Renal cortical epithelial cell (primary cell): ENCODE measurements at regions not wholly inside any gene's neighbourhood (a gene's known extent, or its start where the extent isn't known, plus 50 kb on each side); places are given as distances from the start of the nearest gene placed in this dataset.
A peak's percentile ranks its signal among the peaks of the same experiment; 100 is the strongest.
"Not testable (repeated sequence)": the region's sequence is repeated elsewhere in the genome, so short reads cannot be mapped to it uniquely, and the experiment has no call there.

Experiments
- DNase-seq: peaks from one replicate; pipeline ENCODE4 v3.0.0-alpha.2; 2011; ENCODE audit warnings: low read depth

DNA sequence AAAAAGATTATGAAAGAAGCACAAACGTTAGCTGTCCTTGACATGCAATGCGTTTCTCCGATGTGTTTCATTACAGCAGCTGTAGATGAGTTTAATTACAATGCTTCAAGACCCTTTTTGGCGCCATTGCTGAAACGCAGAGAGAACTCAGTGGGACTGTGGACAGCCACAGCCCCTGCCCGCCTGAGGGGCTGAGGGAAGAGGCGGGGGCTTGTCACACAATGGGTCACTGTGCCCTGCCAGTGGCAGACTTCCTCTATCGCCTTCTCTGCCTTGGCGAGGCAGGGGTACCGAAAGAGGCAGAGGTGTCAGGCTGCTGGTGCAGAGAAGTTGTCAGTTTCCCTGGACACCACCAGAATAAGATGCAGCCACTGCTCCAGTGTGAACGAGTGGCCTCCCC, 252.0 kb downstream of the NR2F2 start:
- no peak for DNase-seq

DNA sequence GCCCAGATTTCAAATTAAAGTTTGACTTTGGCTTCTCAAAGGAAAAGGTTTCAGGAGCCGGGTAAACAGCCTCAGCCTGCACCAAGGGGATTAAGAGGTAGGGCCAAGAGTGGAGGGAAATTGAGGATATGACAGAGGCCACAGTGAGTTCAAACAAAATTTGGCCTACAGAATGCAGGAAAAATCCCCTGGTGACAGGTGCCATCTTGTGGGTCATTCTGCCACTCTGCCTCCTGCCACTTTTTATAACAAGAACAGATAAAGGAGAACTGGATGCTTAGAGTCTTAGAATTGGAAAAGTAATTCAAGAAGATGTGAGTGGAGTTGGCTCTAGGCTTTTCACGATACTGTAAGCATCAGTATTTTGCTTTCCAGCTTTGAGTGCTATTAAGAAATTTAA, 253.2 kb downstream of the NR2F2 start:
- DNase-seq: peak; percentile 46

DNA sequence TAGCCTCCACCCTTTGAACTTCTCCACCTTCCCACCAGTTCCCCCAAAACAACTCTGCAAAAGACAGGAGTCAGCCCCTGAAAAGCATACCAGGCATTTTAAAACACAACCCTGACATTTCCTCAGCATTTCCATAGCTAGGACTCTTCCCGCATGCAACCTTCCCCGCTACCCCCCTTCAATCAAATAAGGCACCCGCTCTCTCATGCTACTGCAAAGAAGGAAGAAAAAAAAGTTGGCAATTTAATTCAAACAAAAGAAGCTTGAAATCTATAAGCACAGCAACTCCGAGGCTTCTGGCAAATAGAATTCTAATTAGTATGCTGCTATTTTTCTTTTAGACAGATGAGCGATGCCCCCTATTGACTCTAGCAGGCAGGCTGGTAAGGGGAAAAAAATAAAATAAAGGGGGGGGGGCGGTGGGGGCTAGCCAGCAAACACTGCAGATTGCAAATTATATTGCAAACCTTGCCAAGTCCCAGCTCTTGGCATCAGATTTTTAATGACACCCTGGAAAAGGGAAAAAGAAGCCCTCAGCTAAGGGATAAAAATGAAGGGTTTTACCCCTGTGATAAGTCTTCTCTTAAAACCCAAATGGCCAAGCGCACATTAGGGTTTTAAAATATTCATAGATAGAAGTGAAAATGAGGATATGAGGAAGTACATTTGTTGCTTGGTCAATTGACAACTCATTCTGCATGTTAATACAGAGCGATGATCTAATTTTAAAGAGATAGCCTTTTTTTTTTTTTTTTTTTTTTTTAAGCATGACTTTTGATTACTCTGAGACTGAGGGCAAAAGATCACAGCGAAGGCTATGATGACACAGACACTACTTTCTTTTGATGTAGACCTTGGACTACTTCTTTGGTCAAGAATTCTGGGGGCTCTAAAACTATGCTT, 255.2 kb downstream of the NR2F2 start:
- peak; percentile 43 for DNase-seq

DNA sequence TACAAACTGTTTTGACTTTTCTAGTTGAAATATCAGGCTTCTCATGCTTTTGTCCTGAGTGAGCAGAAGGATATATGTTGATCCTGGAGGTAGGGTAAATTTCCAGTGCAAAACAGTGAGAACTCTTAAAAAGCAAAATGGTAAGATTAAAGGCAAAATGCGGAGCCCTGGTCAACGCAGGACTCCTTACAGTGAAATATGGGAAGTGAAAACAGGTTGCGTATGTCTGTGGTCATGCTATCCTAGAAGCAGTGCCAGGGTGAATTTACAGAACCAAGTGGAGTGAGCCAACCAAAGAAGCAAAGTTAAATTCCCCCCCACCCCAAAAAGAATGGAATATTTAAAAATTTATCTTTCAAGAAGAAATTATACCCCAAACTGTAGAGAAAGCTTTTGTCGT, 256.4 kb downstream of the NR2F2 start:
- no peak for DNase-seq

DNA sequence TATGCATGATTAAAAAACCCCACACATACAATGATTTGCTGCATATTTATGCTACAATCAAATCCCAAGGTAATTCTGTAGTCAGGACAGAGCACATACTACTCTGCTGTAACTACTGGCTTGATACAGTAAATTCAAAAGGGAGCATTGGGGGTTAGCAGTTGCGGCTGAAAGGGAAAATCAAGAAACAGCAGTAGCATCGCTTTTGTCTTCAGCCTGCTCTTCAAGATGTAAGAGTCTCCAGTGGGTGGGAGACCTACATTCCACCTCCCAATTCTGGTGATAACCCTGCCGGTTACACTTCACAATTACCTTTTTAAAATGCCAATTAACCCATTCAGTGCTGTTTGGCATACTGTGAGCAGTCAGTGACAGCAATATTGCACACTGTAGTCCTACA, 259.4 kb downstream of the NR2F2 start:
- DNase-seq: no peak

DNA sequence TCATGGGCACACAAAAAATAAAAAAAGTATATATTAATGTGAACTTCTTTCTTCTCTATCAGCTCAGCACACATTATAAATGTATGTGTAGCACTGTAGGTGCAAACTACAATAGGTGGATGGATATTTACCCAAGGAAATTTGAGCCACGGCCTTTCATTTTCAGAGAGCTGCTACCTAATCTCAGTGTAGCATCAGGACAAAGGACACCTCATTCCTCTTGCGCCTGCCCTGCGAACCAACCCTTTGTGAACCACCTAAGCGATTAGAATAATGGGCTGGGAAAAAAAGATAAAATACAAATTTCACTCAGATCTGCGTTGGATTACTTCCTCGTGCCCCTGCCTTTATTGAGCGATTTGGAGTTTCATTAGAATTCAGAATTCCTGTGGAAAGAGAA, 263.2 kb downstream of the NR2F2 start:
- no peak for DNase-seq

DNA sequence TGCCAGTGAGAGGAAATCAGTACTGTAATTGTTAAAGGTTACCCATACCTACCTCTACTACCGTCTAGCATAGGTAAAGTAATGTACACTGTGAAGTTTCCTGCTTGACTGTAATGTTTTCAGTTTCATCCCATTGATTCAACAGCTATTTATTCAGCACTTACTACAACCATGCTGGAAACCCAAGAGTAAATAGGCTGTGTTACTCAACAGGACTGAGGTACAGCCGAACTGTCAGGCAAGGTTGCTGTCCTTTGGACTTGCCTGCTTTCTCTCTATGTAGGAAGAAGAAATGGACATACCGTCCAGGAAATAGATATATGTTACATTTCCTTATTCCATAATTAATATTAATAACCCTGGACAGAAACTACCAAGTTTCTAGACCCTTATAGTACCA, 265.5 kb downstream of the NR2F2 start:
- DNase-seq: no peak

DNA sequence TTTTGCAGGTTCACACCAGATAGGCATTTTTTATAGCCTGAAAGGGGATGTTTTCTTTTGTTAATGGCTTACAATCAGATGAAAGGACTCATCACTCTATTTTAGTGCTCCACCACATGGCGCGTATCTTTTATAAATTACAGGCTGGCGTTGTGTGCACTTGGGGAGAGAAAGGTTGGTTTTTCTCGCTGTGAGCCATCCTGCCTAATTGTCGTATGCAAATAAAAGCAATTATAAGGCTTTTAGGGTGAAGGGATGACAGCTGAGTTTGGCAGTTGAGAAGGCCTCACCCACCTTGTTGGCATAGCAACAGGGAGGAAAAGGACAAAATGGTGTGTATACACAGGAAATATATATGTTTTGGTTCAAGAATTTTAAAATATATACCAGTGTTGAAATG, 268.0 kb downstream of the NR2F2 start:
- no peak for DNase-seq

DNA sequence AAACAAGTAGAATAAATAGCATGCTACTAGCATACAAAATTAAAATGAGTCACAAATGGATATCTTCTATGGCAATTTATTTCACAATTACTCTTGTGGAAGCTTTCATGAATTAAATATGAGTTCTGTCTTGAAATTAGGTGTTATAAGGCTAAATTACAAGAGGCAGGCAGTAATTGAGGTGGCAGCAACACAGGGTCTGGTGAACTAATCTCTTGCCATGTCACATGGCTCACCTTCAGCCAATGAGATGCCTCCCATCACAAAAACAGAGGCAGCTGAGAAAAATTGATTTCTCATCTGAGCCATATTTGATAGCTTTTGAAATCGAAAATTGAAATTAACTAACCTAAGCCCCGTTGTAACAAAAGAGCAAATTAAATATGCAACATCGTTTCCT, 268.8 kb downstream of the NR2F2 start:
- no peak for DNase-seq

DNA sequence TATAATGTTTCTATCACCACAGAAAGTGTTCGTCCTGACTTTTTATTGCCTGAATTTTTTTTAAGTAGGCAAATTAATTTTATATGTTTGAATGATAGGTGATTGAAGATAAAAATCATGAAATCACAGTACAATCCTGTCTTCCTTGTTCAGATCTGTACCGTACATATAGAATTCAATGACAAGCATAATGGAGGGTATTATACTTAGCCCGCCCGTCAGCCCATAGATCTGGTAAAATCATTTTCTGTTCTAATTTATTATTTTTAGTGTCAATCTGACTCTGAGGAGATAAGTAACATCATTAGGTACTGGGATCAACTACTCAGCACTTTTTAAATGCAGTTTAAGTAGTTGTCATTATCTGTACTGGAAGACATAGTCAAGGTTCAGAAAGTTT, 269.9 kb downstream of the NR2F2 start:
- no peak for DNase-seq

DNA sequence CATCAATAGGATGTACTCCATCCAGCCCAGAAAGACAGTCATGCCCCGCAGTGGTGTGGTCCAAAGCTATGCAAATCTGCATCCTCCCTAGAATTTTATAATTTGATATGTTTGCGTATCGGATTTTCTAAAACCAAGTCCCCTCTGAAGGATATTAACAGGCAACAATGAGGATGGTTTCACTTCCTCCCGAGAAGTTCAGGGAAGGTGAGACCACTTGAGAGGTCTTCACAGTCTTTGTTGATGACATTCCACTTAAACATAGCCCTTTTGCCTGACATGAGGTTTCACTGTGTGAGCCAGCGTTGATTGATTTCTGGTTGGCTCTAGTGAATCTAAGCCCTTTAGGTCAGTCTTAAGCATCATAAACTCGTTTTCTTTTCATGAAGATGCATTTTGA, 276.1 kb downstream of the NR2F2 start:
- DNase-seq: no peak

DNA sequence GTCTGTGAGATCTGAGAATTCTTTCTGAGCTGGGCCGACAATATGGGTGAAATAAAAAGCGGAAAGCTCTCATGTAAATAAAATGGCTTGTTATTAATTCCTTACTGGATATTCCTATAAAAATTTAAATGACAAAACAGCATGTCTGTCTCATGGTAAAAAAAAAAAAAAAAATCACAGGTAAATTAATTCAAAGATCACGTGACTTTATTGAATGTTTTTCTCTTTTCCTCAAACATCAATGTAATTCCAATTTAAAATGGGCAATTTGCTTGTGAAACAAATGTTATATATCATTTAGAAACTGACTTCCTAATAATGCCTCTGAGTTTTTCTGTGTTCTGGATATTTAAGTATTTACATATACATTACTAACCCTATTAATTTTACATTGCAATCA, 280.3 kb downstream of the NR2F2 start:
- no peak for DNase-seq

DNA sequence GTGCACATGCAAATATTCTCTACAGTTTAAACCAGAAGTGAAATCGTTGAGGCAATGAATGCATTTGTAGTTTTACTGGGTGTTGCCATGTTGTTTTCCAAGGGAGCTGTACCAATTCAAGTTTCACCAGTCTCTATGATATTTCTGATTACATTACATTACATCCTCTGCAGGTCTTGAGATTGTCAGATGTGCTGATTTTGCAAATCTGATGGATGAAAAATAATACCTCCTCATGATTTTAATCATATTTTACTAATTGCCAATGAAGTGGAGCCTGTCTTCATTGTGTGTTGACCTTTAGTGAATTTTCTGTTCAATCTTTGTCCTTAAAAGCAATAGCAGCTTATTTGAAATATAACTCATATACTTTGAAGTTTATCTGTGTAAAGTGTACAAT, 282.4 kb downstream of the NR2F2 start:
- DNase-seq: no peak

DNA sequence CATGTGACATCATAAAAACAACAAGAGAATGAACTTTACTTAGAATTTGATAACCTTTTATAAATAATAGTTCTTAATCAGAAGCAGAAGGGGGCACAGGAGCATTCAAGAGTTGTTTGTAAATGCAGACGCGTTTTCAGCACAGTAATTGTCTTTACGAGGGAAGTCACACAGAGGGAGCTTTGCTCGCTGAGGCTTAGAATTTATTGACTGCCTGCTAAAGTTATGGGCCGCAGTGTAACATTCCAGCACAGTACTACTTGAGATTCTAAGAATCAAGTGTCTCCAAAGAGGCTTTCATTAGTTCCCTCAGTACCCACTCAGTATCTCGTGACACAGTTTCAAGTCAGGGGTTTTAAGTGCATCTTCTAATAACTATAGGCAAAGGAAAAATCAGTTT, 288.7 kb downstream of the NR2F2 start:
- no peak for DNase-seq

DNA sequence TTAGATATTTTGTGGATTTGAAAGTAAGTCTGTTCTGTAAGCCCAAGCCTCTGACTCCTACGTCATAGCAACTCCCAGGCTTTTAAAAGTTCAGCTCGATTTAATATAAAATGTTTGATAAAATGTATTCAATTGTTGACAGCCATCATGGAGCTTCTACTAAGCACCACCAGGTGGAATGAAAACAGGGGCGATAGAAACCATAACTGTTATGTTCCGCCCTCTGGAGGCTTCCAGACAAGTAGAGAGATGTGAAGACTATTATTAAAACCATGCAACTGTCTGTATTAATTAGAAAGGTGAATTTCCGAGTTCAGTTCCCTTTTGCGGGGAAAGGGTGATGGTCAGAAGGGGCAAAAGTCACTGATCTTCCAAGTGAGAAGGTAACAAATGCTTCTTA, 292.2 kb downstream of the NR2F2 start:
- DNase-seq: no peak

DNA sequence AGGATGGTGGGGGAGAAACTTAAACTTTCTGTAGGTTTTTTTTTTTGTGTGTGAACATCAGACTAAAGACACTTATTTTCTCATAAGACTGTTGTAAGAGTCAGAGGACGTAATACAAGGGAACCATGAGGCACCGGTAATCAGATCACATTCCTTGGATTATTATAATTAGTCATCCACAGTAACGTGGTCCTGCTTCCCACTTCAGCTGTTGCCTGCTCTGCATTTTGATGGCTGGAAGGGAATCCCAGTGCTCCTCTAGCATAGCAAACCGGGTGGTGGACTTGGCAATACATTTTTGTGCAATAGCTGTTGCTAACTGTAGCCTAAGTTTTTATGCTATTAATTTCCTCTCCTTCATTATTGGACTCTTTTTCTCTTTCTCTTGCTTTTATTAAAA, 294.8 kb downstream of the NR2F2 start:
- no peak for DNase-seq

DNA sequence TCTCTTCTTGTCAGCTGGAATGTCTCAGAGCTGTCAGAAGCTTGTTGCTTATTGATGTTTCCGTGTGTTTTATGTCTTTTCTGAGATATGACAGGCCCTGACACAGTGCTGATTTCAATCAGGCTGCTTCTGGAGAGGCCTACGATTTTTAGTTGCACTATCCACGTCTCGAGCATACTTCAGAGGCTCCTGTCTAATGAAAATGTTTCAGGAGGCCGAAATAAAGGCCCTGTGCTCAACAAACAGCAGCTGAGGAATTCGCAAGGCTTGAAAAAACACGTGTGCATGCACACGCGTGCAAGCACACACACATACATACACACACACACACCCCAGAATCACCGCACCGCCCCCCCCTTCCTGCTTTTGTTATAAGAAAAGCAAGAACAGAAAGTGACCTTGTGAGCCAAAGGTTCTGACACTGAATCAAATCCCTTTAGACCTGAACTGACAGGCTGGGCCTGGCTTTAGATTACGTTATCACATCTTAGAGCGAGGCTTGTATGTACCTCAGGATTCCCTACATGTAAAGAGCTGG, 296.6 kb downstream of the NR2F2 start:
- DNase-seq: no peak

DNA sequence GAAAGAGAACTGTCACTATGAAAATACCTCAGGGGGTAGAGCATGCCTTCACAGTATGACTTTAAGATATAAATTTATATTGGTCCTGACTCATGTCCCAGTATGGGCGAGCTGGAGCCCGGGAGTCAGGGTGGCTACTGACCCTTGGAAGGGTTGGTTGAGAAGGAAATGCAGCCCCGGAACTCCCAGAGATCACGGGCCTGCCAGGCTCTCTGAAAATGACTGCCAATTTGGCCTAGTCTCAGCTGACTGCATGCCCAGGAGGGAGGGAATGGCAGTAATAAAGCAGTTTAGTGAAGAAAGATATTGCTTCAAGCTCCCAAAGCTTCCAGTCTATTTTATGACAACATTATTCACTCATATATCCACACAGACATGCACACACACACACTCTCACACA, 299.0 kb downstream of the NR2F2 start:
- peak; percentile 39 for DNase-seq

DNA sequence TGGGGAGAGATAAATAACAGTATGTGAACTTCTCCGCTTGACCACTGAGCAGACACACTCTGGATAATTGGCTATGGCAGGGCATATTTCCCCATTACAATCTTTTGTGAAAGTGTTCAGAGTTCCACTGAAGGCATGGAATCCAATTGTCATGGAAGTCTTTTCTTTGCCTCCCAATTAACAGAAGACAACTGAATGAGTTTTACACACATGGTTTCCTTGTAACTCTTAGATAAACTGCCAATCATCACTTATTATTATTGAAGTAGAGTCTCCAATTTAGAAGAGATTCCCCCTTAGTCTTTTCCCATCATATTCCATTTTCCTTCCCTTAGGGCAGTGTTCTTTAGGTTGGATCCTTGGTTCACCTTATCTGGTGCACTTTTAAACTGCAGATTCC, 308.3 kb downstream of the NR2F2 start:
- no peak for DNase-seq

DNA sequence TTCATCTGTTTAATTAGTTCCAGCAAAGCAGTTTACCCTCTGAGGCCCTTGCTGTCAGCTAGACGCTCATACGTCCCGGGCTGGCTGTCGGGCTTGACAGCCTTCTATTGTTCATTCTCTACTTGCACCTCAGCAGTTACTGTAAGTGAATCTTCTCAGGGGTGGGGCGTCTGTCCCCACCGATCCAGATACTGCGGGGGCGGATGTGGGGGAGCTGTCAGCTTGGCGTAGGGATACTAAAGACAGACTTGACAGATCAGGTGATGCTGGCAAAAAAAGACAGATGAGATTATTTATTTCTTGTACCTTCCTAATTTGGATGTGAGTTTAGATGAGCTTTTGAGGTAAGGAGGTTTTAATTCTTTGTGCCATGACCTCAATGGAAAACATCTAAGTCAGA, 315.3 kb downstream of the NR2F2 start:
- DNase-seq: no peak

DNA sequence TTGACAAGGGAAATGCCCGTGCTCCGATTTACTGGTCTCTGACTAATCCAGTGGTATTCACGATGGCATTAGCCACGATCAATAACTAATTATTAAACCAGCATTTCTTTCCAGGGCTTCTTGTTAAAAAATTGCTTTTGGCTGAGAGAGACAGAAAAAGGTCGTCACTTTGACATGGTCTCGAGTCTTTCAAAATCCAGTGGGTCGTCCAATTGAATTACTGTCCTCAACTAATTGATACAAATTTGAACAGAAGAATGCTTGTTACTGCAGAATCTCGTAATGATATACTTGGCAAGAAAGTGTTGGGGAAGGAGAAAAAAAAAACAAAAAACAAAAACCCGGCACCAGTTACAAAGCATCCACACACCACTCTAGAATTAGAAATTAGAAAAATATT, 318.4 kb downstream of the NR2F2 start:
- no peak for DNase-seq

DNA sequence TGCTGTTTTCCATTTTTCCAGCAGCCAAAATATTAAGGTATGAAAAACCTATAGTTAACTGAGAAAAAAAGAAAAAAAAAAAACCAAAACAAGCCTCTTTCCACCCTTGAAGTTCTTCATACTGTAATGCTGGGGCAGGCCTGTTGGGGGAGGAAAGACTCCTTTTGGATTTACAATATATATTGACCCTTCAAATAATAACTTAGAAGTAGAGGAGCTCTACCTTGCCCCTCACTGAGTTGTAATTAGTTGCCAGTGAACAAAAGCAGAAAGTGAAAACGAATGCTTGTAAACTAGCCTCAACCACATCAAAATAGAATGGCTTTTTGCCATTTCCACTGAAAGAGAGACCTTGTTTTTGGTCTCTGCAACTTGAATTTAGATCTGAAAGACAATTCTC, 326.6 kb downstream of the NR2F2 start:
- DNase-seq: no peak

DNA sequence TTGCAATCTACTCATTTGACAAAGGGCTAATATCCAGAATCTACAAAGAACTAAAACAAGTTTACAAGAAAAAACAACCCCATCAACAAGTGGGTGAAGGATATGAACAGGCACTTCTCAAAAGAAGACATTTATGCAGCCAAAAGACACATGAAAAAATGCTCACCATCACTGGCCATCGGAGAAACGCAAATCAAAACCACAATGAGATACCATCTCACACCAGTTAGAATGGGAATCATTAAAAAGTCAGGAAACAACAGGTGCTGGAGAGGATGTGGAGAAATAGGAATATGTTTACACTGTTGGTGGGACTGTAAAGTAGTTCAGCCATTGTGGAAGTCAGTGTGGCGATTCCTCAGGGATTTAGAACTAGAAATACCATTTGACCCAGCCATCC, 336.5 kb downstream of the NR2F2 start:
- not testable (repeated sequence) for DNase-seq

DNA sequence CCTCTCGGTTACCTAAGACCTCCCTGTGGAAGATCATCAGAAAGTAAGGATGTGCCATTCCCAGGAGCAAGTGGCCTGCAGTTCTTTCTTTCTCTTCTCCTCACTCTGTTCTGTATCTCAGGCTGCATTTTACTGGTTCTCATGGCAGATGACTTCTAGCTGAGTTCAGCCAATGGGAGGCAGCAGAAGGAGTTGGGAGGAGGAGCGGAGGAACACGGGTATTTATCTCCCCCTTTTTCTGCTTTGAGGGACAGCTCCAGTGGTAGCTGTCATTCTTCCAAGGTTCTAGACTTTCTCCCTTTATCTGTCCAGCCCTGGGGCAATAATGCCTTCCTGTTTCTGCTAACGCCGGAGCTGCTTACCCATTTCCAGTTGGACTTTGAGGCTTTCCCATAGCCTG, 339.9 kb downstream of the NR2F2 start:
- DNase-seq: no peak
